SU-DHL-6 (cell line): ENCODE measurements at regions not wholly inside any gene's neighbourhood (a gene's known extent, or its start where the extent isn't known, plus 50 kb on each side); places are given as distances from the start of the nearest gene placed in this dataset.

ENCODE experiments used
- EZH2phosphoT487 ChIP-seq: fragments of 200-600 bp; sonication (generic), shearing (Covaris generic); conservative IDR thresholded peaks from 2 replicates; pipeline ENCODE4 v1.6.1; 2018; ENCODE audit warnings: mild to moderate bottlenecking, antibody characterized with exemption, low read length, moderate library complexity, mixed read lengths
- TF ChIP-seq, protein P1 (sequence below): fragments of 200-600 bp; sonication (generic); IDR thresholded peaks from one replicate; pipeline ENCODE4 v1.5.1; 2017; ENCODE audit warnings: antibody characterized with exemption, mild to moderate bottlenecking, low read length, moderate library complexity; ENCODE audit not compliant: insufficient read depth, poor library complexity, severe bottlenecking

DNA sequence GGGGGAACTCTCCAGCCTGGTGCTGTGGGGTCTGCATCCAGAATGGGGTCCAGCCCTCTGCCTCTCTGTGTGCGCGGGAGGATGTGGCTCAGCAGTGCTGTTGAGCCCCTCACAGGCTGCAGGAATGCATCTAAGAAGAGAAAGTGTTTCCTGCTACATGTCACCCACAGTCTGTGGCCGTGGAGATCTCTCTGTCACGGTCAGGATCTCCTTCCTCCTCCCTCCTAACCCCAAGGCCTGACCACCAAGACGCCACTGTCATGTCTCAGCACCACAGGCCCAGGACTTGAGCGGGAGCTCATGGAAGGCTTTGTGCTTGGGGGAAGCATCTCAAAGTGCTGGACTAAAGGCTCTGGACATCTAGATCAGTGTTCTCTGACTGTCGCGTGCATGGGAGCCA is 90.1 kb downstream of the SREK1 start:
- TF ChIP-seq, protein P1, sequence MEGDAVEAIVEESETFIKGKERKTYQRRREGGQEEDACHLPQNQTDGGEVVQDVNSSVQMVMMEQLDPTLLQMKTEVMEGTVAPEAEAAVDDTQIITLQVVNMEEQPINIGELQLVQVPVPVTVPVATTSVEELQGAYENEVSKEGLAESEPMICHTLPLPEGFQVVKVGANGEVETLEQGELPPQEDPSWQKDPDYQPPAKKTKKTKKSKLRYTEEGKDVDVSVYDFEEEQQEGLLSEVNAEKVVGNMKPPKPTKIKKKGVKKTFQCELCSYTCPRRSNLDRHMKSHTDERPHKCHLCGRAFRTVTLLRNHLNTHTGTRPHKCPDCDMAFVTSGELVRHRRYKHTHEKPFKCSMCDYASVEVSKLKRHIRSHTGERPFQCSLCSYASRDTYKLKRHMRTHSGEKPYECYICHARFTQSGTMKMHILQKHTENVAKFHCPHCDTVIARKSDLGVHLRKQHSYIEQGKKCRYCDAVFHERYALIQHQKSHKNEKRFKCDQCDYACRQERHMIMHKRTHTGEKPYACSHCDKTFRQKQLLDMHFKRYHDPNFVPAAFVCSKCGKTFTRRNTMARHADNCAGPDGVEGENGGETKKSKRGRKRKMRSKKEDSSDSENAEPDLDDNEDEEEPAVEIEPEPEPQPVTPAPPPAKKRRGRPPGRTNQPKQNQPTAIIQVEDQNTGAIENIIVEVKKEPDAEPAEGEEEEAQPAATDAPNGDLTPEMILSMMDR, result no peak
- TF ChIP-seq EZH2phosphoT487, result no peak
